HG03175 (cell line): ENCODE measurements at regions not wholly inside any gene's neighbourhood (a gene's known extent, or its start where the extent isn't known, plus 50 kb on each side); places are given as distances from the start of the nearest gene placed in this dataset.
"Not testable (repeated sequence)": the region's sequence is repeated elsewhere in the genome, so short reads cannot be mapped to it uniquely, and the experiment has no call there.

Experiments used
- ATAC-seq: cut with Tn5 transposase; IDR thresholded peaks from one replicate; pipeline ENCODE4 v1.9.1; 2021; ENCODE audit warnings: mild to moderate bottlenecking, moderate library complexity; ENCODE audit not compliant: unreplicated experiment

DNA sequence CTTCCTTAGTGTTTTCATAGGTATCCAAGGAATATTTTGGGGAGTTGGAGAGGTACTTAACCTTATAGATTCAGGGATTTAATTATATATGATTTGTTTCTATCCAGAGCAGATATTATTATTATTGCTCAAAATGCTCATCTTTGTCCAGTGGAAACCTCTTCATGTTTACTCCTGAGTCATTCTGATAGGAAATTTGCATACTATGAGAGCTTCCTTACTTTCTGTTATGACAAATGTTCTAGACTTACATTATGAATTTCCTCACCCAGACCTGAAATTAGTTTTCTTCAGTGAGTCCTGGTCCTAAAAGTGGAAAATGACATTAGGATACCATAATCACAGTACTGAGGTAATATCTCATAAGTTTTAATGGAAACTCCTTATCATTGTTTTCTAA, 57.5 kb upstream of the PLPPR5 start:
- peak; percentile 80 for ATAC-seq

DNA sequence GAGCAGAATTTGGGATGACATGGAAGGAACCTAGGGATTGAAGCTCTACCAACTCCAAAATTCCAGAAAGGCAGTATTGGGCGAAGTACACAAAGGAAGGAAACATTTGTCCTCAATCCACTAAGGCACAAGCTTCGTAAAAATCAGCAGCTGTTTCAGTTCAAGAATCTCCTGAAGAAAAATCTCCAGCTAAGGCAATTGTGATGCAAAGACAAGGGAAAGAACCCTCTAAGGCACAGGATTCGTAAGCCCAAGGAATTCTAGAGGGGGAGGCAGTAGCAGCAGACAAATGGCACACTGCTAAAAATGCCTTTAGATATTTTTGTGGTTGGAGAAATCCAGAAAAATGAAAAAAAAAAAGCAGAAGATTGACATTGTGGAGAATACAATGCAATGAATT, 64.5 kb upstream of the PLPPR5 start:
- ATAC-seq = no peak

DNA sequence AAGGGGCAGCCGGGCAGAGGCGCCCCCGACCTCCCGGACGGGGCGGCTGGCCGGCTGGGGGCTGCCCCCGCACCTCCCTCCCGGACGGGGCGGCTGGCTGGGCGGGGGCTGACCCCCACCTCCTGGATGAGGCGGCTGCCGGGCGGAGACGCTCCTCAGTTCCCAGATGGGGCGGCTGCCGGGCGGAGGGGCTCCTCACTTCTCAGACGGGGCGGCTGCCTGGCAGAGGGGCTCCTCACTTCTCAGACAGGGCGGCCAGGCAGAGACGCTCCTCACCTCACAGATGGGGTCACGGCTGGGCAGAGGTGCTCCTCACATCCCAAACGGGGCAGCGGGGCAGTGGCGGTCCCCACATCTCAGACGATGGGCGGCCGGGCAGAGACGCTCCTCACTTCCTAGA, 73.9 kb upstream of the PLPPR5 start:
- not testable (repeated sequence) for ATAC-seq

DNA sequence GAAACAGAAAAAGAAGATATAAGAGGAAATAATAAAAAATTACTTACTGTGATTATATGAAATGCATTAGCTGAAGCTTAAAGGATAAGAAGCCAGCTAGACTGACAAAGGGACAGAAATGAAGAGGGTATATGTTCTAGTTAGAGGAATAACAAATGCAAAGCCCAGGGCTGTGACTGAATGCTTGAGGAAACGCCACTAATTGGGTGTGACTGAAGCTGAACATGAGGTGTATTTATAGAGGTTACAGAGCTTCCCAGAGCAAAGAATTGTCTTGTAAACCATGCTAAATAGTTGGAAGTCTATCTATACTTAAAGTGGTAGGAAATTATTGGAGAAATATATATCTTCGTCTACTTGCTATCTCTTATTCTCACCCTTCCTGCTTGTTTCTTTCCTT, 77.7 kb upstream of the PLPPR5 start:
- ATAC-seq = no peak

- no peak for ATAC-seq
Observed at GRCh38 chr1:99083338-99083737, 78.7 kb upstream of the PLPPR5 start.

DNA sequence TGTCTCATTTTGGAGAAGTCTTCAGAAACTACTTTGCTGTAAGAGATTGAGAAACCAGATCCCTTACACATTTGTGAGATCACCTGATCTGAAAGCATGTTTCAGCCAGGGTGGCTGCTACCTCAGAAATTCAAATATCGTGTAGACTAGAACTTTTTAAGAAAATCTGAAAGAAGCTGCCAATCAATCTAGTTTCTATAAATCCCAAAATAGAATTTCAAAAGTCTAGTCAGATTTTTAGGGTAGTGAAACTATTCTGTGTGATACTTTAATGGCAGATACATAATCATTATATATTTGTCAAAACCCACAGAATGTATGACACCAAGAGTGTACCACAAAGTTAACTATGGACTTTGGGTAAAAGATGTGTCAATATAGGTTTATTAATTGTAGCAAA, 79.9 kb upstream of the PLPPR5 start:
- peak; percentile 89 for ATAC-seq

DNA sequence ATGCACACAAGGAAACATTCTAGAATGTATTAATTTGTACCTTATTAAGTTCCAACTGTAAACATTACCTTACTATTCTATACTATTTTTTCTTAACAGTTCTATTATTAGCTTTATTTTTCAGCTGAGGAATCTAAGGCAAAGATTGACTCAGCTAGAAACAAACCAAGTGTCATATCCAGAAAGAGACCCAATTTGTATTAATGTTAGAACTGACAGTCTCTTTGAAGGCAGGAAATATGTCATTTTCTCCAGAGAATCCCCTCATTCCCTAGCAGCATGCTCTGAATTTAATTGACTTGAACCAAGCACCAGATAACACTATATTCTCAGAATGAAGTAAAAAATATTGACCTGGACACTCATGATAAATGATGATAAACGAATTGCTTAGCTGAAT, 81.4 kb upstream of the PLPPR5 start:
- no peak for ATAC-seq

DNA sequence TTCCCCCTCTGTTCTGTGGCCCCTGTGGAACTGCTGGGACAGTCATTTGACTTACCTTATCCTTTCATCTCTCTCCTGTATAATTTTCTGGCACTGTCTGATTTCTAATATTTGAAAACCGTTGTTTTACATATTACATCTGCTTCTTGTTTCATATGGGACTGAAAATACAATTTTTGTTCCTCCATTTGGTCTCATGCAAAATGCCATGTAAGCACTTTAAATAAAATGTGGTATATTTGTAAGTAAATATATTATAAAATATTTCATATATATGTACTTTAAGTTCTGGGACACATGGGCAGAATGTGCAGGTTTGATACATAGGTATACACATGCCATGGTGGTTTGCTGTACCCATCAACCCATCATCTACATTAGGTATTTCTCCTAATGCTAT, 93.9 kb upstream of the PLPPR5 start:
- ATAC-seq = no peak

- no peak for ATAC-seq
Observed at GRCh38 chr1:99106274-99106673, 101.6 kb upstream of the PLPPR5 start.

DNA sequence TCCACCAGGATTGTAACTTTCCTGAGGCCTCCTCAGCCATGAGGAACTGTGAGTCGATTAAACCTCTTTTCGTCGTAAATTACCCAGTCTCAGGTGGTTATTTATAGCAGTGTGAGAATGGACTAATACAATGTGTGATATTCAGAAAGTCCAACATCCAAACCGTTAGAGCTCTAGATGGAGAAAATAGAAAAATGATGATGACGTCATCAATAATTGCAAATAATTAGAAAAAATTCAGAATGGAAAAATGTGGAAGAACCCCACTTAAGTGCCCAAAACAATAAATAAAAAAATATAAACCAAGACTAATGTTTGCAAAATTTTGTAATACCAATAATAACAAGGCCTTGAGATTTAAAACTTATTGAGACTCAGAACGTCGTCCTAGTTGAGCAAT, 103.0 kb upstream of the PLPPR5 start:
- ATAC-seq = no peak

DNA sequence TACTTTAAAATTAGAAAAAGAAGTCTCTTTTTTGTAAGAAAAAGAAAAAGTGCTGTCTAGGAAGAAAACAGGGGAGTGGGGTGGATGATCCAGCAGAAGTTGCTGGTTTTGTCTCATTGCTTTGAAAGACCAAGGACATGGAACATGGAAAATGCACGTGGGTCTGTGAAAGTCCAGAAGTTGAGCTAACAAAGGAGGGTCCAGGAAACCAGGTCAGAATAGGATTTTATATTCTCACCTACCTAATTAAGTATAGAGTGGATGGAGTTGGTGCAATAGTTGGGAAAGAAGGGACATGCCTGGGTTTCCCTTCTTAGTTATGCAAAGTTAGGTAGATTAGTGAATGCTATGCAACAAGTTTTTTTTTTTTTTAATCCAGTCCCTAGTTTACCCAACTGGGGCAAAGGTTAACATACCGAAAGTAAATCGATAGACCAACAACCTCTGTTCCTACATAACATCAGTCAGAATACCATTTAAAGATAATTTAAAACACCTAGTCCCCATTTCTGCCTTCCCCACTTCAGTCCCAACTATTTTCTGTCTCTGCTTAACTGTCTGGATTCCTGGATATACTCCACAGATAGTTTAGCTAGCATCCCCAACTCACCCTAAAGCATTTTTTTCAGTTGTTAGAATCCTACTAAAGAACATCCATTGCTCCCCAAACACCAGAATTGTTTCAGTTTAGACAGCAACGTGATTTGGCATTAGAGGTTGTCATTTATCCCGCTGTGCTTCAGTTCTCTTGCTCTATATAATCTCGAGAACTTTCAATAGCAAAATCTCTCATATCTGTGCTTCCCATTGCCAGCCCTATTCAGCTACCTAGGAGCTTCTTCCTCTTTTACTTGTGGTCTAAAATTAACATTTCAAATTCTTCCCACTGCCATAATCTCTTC, 105.7 kb upstream of the PLPPR5 start:
- ATAC-seq = no peak

GRCh38 chr1:99115231-99115630, 110.6 kb upstream of the PLPPR5 start:
- ATAC-seq = no peak

GRCh38 chr1:99119188-99119587, 114.5 kb upstream of the PLPPR5 start:
- ATAC-seq = no peak

- no peak for ATAC-seq
Observed at GRCh38 chr1:99122039-99122438, 117.4 kb upstream of the PLPPR5 start.

DNA sequence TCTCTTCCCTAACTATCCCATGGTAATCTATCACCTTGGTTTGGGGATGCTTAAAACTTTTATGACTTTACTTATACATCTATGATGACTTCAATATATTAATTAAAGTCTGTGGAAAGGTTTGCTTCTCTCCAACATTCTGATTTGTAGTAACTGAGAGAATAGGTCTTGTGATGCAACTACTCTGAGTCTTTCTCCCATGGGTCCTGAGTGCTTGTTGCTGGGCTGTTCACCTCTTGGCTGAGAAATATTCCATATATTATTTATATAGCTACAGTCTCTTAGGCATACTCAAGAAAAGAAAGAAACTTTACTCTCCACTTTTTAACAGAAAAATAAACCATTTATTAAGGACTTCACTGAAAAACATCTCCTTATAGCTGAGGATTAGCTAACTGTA, 119.3 kb upstream of the PLPPR5 start:
- no peak for ATAC-seq

- ATAC-seq = no peak
Observed at GRCh38 chr1:99131546-99131945, 126.9 kb upstream of the PLPPR5 start.

GRCh38 chr1:99133756-99134500, 129.3 kb upstream of the PLPPR5 start:
- no peak for ATAC-seq

DNA sequence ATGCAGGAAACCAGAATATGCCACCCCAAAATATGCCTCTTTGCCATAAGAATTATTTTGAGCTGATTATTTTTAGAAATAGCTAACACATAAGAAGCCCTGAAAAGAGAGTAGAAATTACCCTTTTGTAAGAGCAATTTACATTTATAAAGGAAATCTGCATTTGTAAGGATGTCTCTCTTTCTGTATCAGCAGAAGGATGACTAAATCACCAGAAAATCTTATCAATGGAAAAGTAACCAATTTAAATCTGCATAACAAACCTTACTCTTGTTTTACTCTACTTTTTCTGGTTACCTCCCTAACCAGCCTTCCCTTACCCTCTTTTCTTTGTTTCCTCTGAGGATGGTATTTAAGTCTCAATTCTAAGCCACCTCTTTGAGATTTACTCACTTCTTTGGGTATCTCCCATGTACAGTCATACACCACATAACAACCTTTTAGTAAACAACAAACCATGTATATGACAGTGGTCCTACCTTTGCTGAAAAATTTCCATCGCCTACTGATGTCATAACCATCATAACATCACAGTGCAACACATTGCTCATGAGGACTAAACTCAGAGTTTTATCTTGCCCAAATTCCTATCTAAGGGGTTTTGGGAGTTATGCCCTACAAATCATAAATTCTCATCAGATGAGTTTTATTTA, 126.6 kb upstream of the PLPPR4 start:
- no peak for ATAC-seq

GRCh38 chr1:99139876-99140275, 124.4 kb upstream of the PLPPR4 start:
- no peak for ATAC-seq

- no peak for ATAC-seq
Observed at GRCh38 chr1:99146129-99146848, 118.0 kb upstream of the PLPPR4 start.

DNA sequence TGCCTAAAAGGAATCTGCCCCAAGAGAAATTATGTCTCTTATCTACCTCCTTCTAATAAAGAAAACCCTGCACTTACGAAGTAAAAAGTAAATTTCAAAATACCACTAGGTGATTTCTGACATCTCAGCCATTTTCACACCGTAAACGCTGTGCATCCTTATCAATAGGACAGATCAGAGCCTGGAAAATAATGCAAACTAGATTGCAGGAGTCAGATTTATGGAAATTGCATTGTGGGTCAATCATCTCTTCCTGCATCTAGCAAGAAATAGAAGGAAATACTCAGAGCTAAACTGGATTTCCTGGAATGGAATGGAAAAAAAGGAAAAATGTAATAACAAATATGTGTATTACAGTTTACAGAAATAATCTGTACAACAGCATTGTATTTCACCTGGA, 114.3 kb upstream of the PLPPR4 start:
- no peak for ATAC-seq
